GM21717 (cell line): ENCODE measurements at regions not wholly inside any gene's neighbourhood (a gene's known extent, or its start where the extent isn't known, plus 50 kb on each side); places are given as distances from the start of the nearest gene placed in this dataset.

Experiments
- ATAC-seq: cut with Tn5 transposase; IDR thresholded peaks from one replicate; pipeline ENCODE4 v1.9.1; 2021; ENCODE audit warnings: mild to moderate bottlenecking, moderate library complexity; ENCODE audit not compliant: unreplicated experiment

- ATAC-seq: no peak
Observed at GRCh38 chr3:139870000-139870675, 64.8 kb upstream of the CLSTN2 start.

- no peak for ATAC-seq
Observed at GRCh38 chr3:139868773-139869172, 66.2 kb upstream of the CLSTN2 start.

- ATAC-seq: no peak
Observed at GRCh38 chr3:139848660-139849059, 86.3 kb upstream of the CLSTN2 start.

DNA sequence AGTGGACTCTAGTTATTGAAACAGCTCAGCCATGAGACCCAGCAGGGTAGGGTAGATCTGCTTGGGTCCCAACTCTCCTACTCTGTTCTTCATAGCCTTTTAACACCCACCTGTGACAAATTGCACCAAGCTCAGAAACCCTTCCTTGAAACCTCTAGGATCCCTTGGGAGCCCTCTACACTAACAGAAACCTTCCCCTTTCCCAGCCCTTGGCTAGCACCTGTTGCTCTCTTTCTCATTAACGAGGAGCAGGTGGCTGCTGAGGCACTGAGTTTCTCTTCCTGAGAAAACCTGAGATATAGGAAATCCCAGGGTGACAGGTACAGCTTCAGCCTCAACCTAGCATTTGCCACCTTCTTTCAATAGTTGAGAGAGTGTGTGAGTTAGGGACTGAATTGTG, 88.3 kb upstream of the CLSTN2 start:
- no peak for ATAC-seq

DNA sequence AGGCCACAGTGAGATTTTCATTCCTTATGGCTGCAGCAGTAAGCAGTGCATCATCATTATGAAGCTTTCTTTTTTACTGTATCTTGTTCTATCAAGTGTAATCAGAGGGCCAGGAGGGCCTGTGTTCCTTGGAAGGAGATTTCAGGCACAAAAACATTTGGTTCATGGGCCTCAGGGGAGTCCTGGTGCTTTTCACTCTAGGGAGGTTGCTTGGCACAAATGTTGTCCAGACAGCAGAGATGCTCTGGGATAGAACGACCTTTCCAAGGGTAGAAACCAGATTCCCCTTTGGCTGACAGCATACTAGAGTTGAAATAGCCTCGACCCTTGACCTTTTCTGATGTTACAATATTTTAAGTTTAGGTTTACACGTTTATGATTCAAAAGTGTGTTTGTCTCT, 95.3 kb upstream of the CLSTN2 start:
- no peak for ATAC-seq

- no peak for ATAC-seq
Observed at GRCh38 chr3:139839014-139839413, 96.0 kb upstream of the CLSTN2 start.

- ATAC-seq: no peak
Observed at GRCh38 chr3:139838269-139838957, 96.6 kb upstream of the CLSTN2 start.

GRCh38 chr3:139836698-139837464, 98.1 kb upstream of the CLSTN2 start:
- no peak for ATAC-seq

DNA sequence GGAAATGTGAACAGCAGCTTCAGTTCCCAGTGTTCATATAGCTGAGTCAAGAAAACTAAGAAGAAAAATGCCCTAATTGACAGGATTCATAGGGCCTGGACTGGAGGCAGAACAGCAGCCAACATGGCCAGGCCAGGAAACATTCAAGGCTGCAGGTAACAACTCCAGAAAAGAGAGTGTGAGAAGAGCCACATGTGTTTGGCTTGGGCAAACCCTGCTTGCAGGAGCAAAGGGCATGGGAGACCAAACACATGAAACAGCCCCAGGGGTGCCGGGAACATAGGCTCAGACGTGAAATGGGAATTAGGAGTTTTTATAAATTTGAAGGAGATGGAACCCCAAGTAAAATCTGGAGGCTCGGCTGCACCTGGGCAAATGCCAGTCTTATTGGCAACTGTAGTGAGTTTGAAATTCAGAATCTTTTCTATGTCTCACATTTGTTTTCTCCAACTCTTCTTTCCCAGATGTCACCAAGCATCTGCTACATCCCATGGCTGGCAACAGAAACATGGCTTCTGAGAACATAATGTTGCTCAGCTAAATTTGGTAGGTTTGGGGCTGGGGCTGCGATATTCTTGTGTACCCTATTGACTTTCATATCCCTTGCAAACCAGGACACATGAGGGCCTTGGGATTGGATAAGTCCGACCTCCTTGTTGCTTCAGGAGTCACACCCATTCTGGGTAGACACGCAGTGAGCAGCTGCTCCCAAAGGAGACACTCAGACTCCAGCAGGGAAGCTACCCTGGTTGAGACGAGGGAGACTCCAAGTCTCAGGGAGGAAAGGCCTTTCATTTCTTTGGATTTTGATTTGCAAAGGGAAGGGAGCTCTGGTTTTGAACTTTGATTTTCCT, 98.9 kb upstream of the CLSTN2 start:
- no peak for ATAC-seq

DNA sequence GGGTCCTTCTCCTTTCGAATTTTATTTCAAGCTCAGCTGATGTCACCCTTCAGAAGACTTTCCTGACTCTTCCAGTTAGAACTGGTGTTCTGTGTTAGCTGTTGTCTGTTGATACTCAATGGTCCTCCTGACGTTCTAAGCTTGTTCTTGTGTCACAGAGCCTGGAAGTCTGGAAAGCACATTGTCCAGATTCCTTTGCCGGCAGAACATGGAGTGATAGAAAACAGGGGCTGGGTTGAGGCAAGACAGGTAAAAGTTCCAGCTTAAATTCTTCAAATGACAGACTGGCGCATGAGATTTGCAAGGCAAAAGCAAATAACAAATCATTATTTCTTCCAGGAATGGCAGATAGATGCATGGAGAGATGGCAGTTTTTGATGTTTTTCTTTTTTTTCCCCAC, 102.0 kb upstream of the CLSTN2 start:
- no peak for ATAC-seq

DNA sequence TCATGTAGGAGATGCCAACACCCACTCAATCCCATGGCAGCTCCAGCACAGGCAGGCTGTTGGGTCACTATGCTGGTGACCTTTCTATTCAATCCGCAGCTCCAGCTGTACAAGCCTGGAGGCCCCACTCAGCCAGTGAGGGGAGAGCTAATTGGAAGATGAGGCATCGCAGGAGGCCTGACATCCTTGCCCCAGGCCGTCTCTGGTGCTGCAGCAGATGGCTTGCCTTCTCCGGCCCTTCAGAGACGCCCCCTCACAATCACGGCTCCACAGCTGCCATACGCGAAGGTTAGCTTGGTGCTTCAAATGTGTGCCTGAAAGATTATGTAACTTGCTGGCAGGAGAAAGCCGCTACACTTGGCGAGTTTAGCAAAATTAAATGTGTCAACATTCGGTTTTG, 104.2 kb upstream of the CLSTN2 start:
- ATAC-seq: no peak

GRCh38 chr3:139827833-139828232, 107.2 kb upstream of the CLSTN2 start:
- ATAC-seq: no peak

DNA sequence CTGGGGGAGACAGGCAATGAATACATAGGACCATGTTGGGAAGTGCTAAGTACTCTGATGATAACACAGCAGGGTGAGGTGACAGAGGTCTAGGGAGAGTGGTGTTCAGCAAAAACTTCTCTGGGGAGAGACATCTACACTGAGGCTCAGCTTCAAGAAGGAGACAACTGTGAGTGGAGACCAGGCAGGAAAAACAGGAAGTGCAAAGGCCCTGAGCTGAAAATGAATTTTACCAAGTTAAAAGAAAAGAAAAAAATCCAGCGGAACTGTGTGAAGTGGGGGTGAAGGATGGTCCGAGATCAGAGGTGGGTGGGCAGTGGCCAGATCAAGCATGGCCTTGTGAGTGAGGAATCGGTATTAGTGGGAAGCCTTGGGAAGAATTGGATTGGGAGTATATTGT, 110.1 kb upstream of the CLSTN2 start:
- no peak for ATAC-seq

DNA sequence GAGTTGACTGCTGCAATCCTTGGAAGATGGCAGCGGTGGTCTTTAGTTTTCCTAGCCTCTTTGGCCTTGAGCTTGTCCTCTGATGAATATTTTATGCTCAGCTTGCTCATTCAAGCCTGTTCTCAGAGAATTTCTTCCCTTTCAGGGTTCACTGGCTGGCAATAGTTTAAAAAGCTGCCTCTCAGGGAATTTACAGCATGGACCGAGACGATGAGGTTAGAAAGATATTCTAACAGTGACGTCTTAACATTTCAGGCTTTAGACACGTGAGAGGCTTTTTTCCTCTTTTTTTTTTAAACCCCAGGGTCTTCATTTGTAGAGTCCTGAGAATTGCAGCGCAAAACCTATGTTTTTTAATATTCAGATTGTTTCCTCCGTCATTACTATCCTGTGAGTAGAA, 120.3 kb upstream of the CLSTN2 start:
- no peak for ATAC-seq

DNA sequence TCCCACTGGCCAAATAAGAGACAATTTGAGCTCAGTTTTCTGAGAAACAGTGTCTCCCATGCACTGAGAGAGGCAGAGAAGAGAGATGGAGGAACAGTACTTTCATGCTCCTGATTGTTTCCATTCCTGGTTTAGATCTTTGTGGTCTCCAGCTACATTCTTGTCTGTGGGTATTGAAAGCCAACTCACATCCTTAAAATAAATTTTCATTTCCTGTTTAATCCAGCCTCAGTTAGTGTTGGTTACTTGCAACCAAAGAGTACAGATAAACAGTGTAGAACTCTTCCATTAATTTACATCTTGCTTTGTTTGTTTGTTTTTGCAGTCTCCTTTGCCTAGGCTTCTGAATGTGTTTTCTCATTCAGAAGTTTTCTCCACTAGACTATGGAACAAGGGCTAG, 123.7 kb upstream of the CLSTN2 start:
- no peak for ATAC-seq

- no peak for ATAC-seq
Observed at GRCh38 chr3:139808201-139808600, 126.8 kb upstream of the CLSTN2 start.

GRCh38 chr3:139803294-139803693, 125.5 kb upstream of the NMNAT3 start:
- ATAC-seq: no peak

GRCh38 chr3:139797724-139798343, 120.1 kb upstream of the NMNAT3 start:
- no peak for ATAC-seq

- ATAC-seq: no peak
Observed at GRCh38 chr3:139794469-139795265, 116.9 kb upstream of the NMNAT3 start.

DNA sequence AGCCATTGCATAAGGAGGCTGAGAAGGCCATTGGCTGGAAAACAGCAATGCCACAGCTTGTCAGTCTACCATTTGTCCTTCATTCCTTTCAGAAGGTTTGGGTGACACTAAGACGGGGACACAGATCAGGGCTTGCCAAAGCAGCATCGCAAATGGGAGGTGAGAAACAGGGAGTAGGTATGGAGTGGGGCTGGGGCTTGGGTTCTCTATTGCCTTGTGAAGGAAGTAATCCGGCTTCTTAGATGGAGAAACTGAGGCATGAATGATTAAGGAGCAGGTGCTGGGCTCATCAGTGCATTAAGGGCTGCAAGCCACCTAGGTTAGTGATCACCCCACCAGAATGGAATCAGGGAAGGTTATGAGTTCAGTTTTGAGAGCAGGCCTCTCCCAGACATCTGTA, 115.6 kb upstream of the NMNAT3 start:
- no peak for ATAC-seq
